HFFc6 (cell line): ENCODE measurements at regions not wholly inside any gene's neighbourhood (a gene's known extent, or its start where the extent isn't known, plus 50 kb on each side); places are given as distances from the start of the nearest gene placed in this dataset.

ENCODE experiments used
- DNase-seq: peaks from one replicate; pipeline ENCODE4 v3.0.0-alpha.2; 2018
- H3K27ac Mint-ChIP-seq: 2 replicates; pipeline ENCODE4 v1.8.0; 2020; ENCODE audit warnings: mild to moderate bottlenecking, mixed read lengths
- H3K27me3 Mint-ChIP-seq: 2 replicates; pipeline ENCODE4 v1.8.0; 2021; ENCODE audit warnings: mild to moderate bottlenecking, moderate library complexity, mixed read lengths; ENCODE audit not compliant: insufficient read depth
- H3K36me3 Mint-ChIP-seq: 2 replicates; pipeline ENCODE4 v1.8.0; 2021; ENCODE audit warnings: low read depth, mixed read lengths
- H3K4me1 Mint-ChIP-seq: 2 replicates; pipeline ENCODE4 v1.8.0; 2020; ENCODE audit warnings: low read depth, mixed read lengths
- H3K4me3 Mint-ChIP-seq: 2 replicates; pipeline ENCODE4 v1.8.0; 2020; ENCODE audit warnings: mild to moderate bottlenecking, moderate library complexity, mixed read lengths
- H3K9me3 Mint-ChIP-seq: 2 replicates; pipeline ENCODE4 v1.8.0; 2020; ENCODE audit warnings: mild to moderate bottlenecking, mixed read lengths
- TF ChIP-seq, protein P1 (sequence below): fragments of 200-600 bp; sonication (generic); IDR thresholded peaks from 2 replicates; pipeline ENCODE4 v1.5.0; 2021; ENCODE audit warnings: antibody characterized with exemption, mild to moderate bottlenecking

DNA sequence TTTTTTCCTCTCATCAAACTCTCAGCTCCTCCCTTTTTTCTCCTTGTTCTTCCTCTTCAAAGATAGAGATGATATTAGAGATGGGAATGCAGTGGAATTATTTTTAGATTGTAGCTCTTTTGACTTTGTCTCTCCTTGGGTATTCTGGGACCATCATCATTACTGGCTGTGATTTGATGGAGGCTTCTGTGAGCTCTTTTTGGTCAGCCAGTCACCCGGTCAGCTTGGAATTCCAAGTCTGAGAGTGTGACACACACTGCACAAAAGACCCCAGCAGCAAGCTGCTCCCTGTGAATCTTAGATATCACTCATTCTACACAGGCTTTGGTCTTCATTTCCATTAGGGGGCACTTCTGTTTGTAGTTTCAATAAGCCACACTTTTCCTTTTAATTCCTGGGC is 51.6 kb upstream of the NEK7 start:
- H3K36me3 Mint-ChIP-seq = peaks cover 7% of the 10 kb centered on the region; the same call in 1 of the 2 replicates
- TF ChIP-seq, protein P1, sequence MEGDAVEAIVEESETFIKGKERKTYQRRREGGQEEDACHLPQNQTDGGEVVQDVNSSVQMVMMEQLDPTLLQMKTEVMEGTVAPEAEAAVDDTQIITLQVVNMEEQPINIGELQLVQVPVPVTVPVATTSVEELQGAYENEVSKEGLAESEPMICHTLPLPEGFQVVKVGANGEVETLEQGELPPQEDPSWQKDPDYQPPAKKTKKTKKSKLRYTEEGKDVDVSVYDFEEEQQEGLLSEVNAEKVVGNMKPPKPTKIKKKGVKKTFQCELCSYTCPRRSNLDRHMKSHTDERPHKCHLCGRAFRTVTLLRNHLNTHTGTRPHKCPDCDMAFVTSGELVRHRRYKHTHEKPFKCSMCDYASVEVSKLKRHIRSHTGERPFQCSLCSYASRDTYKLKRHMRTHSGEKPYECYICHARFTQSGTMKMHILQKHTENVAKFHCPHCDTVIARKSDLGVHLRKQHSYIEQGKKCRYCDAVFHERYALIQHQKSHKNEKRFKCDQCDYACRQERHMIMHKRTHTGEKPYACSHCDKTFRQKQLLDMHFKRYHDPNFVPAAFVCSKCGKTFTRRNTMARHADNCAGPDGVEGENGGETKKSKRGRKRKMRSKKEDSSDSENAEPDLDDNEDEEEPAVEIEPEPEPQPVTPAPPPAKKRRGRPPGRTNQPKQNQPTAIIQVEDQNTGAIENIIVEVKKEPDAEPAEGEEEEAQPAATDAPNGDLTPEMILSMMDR = no peak
- H3K4me1 Mint-ChIP-seq = peaks cover 78% of the 10 kb centered on the region
- no peak overlapping the region for H3K4me3 Mint-ChIP-seq
- H3K27ac Mint-ChIP-seq = no peak overlapping the region; the same call in 1 of the 2 replicates
- peaks cover 2% of the 10 kb centered on the region; the same call in 1 of the 2 replicates for H3K27me3 Mint-ChIP-seq
- DNase-seq = no peak
- peaks cover 4% of the 10 kb centered on the region; the same call in 1 of the 2 replicates for H3K9me3 Mint-ChIP-seq

DNA sequence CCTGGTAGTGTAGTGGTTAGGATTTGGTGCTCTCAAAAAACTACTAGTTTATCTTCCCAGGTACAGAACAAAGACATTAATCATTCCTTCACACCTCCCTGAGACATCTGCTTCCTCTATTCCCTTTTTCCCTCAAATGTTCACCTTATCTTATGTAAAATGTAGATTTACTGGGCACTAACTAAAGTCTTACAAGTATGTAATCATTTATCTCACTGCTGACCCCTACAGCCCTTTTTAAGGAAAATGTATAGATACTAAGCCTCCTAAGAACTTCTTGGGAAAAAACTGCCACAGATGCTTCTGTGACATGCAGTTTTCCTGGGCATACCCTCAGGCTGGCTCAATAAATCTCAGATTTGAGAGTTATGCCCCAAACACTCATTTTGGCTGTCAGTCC is 50.8 kb upstream of the NEK7 start:
- Mint-ChIP-seq H3K4me1 (peaks cover 74% of the 10 kb centered on the region), H3K36me3 (peaks cover 7% of the 10 kb centered on the region; the same call in 1 of the 2 replicates), H3K9me3 (peaks cover 4% of the 10 kb centered on the region; the same call in 1 of the 2 replicates), H3K27me3 (peaks cover 2% of the 10 kb centered on the region; the same call in 1 of the 2 replicates), H3K4me3 (no peak overlapping the region), H3K27ac (no peak overlapping the region; the same call in 1 of the 2 replicates)
- TF ChIP-seq, protein P1 = no peak
- no peak for DNase-seq
